Renal cortical epithelial cell (primary cell): ENCODE measurements at regions not wholly inside any gene's neighbourhood (a gene's known extent, or its start where the extent isn't known, plus 50 kb on each side); places are given as distances from the start of the nearest gene placed in this dataset.

Experiments
- DNase-seq: peaks from one replicate; pipeline ENCODE4 v3.0.0-alpha.2; 2011; ENCODE audit warnings: low read depth

DNA sequence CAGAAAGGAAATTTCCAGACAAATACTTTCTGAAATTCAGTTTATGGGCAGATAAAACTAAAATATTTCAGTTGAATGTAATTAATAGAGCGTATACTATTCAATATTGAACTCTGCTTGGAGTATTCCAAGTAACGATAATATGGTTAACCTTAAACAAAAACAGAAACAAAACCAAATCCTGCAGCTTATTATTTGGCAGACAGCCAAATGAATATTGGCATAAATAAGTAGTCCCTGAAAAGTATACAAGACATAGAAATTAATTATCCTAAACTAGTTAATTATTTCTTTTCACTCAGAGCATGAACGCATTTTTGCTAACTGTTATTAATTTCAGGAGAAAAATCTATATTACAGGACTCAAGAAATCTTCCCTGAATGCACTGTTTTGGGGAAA lies 1574.0 kb downstream of the MAT2B start:
- DNase-seq, result no peak

DNA sequence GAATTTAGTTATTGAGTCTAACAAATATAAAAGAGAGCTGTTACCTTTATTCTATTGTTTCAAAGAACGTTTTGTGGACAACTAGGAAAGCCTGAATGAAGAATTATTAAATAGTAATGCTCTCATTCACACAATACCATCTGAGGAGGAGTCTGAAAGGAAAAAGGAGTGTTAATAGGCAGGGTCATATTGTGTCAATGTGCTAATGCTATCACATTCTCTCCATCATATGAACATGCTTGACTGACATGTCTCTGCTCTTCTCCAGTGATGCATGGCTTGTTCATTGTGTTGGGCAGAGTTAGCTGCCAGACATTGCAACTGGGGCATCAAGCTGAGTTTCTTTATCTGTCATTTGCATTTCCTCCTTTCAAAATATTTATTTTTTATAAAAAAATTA lies 1578.0 kb downstream of the MAT2B start:
- DNase-seq, result no peak

- DNase-seq, result no peak
Measured at GRCh38 chr5:165086465-165086864, 1581.0 kb downstream of the MAT2B start.

DNA sequence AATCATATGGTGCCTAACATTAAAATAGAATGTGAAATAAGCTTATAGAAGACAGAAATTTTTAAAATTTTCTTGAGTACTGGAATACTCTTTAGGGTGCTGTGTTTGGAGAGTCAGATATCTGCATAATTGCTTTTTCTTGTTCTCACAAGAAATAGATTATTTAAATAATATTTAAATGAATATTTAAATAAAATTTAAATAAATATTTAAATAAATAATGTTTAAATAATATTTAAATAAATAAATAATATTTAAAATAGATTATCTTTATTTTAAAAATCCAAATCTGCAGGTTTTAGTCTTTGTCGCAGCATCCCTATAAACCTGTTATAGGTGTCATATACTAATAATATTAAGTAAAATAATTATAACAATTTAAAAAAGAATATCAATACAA lies 1589.4 kb downstream of the MAT2B start:
- no peak for DNase-seq

DNA sequence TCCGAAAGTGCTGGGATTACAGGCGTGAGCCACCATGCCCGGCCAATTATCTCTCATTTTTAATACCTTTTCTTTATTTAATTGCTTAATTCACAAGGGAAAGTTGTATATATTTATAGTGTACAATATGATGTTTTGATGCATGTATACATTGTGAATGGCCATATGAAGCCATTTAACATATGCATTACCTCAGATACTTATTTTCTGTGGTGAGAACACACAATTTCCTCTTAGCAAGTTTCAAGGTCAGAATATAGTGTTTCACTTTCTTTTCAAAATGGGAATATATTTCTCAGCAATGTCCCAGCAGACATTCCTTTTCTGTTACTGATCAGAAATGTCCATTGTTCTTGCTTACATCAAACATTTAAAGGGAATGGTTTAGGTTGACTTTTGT lies 1596.3 kb downstream of the MAT2B start:
- DNase-seq, result no peak

- DNase-seq, result no peak
Measured at GRCh38 chr5:165104611-165105010, 1599.2 kb downstream of the MAT2B start.

GRCh38 chr5:165108809-165109208 lies 1603.4 kb downstream of the MAT2B start:
- no peak for DNase-seq

DNA sequence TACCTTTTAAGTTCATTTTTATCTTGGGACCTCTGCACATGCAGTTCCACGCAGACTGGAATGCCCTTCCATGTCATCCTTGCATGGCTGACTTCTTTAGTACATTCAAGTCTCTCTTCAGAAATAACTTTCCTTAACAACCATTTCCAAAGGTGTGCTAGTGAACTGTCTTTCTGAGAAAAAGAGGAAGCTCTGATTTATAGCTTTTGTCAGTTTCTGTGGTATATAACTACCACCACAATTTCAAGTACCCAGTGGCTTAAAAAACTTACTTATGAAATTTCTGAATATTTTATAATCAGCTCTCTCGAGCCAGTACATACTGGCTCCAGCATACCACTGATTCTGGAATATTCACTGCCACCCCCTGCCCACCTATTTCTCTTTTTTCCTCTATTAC lies 1613.8 kb downstream of the MAT2B start:
- no peak for DNase-seq

- no peak for DNase-seq
Measured at GRCh38 chr5:165126598-165126997, 1621.2 kb downstream of the MAT2B start.

- no peak for DNase-seq
Measured at GRCh38 chr5:165127941-165128340, 1622.5 kb downstream of the MAT2B start.

DNA sequence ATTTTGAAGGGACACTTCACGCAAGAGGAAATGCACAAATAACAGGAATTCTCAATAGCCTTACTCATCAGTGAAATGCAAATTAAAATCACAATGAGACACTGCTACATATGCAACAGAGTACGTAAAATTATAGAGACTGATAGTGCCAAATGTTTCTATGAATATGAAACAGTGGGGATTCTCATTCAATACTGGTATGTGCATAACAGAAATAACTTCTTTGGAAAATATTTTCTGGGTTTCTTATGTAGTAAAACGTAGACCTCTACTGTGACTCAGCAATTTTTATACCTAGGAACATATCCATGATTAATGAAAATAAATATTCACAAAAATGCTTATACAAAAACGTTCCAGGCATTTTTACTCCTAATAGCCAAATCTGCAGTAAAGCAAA lies 1625.2 kb downstream of the MAT2B start:
- DNase-seq, result no peak

DNA sequence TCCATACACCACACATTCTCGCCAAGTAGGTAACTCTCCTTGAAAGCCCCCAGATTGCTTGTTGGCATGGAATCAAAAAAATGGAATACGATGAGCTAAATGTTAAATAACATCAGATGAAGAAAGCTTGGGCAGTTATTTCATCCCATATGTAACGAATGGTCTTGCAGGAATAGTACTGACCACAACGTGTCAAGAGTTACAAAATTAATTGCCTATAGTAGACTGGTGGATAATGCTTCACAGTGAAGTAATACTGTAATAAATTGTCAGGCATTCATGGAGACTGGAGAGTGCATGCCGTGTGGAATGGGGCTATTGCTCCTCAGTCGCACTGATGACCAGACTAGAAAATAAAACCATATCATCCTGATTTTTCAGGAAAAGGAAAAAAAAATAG lies 1628.7 kb downstream of the MAT2B start:
- no peak for DNase-seq

DNA sequence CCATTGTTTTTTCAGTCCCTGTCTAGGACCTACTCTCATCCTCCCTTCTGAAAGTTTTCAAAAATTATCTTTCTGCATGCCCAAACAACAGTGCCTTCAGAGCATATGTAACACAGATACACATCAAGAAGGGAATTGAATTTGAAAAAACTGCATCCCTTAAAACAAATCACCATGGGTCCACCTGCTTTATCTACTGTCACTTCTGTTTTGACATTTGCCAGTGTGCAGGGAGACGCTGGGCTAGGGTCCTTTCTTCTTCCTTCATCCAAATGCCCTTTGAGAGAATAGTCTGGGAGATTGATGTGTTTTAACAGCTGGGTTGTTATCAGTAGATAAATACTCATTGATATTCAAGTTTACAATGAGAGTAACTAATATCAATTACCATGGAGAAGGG lies 1630.1 kb downstream of the MAT2B start:
- DNase-seq, result no peak

GRCh38 chr5:165137701-165138100 lies 1632.3 kb downstream of the MAT2B start:
- no peak for DNase-seq

DNA sequence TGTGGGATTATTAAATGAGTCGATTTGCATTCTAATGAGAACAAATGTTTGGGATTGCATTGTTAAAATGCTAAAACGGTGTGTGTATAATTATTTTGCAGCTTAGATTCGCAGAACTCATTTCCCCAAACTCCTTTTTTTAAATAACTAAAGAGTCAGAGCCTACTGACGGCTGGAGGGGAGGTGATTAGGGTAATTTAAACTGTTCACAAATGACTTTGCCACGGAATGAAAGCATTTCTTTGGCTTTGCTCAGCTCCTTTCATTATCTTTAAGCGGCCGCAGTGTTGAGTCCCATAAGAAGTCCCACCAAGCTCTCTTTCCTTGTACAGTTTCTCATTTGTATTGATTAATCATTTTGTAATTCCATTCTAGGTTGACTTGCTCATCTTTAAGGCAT lies 1632.8 kb downstream of the MAT2B start:
- no peak for DNase-seq

- DNase-seq, result no peak
Measured at GRCh38 chr5:165139262-165139661, 1633.8 kb downstream of the MAT2B start.

GRCh38 chr5:165139721-165140120 lies 1634.3 kb downstream of the MAT2B start:
- DNase-seq, result no peak

DNA sequence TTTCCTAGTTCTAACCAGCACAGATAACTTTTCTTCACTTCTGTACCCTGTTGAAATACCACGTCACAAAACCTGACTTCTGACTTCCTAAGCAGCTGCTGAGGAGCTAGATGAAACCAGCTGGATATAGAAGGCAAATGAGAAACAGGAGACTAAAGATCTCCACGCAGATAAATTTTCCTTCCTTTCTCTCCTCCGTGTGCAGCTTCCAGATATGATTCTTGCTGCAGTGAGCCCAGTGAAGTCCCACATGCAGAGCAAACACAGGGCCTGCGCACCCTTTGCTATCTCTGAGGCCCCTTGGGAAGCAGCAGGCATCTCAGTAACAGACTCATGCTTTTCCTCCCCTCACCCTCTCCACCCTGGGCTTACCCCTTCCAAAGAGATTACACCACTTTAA lies 1638.3 kb downstream of the MAT2B start:
- DNase-seq, result no peak

DNA sequence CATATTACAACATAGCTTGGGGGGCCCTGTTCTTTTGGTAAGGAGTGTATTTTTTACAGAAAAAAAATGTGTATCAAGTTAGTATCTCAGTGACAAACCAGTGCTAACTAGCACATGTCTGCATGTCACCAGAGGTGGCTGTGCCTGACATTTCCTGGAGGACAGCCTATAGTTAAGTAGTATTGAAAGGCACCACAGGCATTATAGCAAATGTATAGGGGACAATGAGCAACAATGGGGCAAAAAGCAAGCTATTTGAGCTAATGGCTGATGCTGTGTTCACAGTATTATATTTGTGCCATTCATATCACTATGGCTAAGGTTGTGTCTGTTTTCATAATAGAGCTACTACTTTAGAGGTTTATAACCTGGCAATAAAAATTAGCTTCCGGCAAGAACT lies 1644.0 kb downstream of the MAT2B start:
- DNase-seq, result no peak

GRCh38 chr5:165152058-165152457 lies 1646.6 kb downstream of the MAT2B start:
- DNase-seq, result no peak

- peak; percentile 0 for DNase-seq
Measured at GRCh38 chr5:165157219-165157618, 1651.8 kb downstream of the MAT2B start.

- no peak for DNase-seq
Measured at GRCh38 chr5:165161204-165161603, 1655.8 kb downstream of the MAT2B start.

DNA sequence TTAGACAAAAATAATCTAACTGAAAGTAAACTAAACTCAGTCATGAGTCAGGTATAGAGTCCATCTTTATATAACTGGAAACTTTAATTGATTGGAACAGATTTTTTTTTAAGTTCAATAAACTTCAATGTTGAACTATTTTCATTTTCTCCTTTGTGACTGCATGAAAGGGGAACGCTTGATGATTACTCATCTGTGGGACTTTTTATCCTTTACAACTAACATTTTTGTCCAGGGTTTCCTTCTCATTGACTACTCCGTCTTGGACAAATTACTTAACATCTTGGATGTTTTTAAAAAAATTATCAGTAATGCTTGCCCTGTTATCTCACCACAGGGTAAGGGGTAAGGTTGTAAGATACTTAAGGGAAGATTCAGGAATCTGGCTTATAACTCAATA lies 1658.4 kb downstream of the MAT2B start:
- no peak for DNase-seq

- DNase-seq, result no peak
Measured at GRCh38 chr5:165173651-165174050, 1668.2 kb downstream of the MAT2B start.

DNA sequence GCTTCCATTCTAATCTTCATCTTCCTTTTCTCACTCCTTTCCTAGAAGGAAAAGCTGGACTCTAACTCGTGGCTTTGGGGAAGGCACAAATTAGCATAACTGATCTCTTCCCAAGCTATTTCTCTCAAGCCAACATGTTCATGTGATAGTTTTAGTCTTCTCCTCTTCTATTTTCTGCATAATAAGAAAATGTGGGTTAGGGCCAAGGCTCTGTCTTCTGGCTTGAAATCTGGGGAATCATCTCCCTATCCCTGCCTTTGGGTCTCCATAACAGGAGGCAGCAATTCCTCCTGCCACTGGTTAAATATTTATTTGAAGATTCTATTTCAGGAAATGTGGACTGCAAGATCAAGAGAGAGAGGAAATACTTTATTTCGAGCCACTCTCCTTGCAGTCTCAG lies 1669.6 kb downstream of the MAT2B start:
- DNase-seq, result no peak
